ENCODE measurements at regions not wholly inside any gene's neighbourhood (a gene's known extent, or its start where the extent isn't known, plus 50 kb on each side); places are given as distances from the start of the nearest gene placed in this dataset.

DNA sequence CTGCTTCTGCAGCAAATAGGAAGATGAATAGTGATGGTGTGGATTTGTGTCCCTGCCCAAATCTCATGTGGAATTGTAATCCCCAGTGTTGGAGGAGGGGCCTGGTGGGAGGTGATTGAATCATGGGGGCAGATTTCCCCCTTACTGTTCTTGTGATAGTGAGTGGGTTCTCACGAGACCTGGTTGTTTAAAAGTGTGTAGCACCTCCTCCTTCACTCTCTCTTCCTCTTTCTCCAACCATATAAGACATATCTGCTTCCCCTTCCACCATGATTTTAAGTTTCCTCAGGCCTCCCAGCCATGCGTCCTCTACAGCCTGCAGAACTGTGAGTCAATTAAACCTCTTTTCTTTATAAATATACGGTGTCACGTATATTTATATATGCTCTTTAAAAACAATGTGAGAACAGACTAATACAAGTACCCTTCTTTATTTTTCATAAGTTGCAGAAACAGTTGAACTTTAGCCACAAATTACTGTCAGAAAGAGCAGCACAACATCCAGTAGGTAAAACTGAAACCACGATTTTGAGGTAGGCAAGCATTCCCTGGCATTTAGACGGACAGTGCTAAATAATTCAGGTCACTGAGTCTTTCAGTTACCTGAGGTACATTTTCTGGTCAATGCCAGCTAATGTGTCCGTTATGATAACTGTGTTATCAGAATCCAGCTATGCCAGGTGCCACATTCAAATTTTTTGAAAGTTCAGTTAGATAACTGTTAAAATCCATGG lies 79.3 kb upstream of the SPEF2 start (continued):
- TF ChIP-seq ZSCAN9 (CRISPR knock-in tag; IDR thresholded peaks at IDR 0.05; ENCODE audit: borderline replicate concordance) = no peak

DNA sequence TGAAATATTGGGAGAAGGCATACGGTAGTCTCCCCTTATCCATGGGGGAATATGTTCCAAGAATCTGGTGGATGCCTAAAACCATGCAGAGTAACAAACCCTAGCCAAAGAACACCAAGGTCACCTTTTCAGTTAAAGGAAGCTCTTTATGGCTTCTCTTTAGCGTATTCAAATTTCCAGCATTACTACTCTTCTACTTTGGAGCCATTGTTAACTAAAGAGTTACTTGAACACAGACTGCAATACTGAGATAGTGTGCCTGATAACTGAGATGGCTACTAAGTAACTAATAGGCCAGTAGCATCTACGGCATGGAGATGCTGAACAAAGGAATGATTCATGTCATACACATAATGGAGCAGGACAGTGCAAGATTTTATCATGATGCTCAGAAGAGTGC lies 84.5 kb upstream of the SPEF2 start:
- Histone ChIP-seq H3K9me3 (ENCODE audit: low read length) (no peaks in the 10 kb centered on the region), H3K4me1 (ENCODE audit: insufficient read depth, low read length) (no peaks in the 10 kb centered on the region), H3K4me3 (replicated peaks in 1 of 3; ENCODE audit: insufficient read depth in 1 of 3, low read depth in 2 of 3, low read length in 3 of 3) (no peak overlapping the region), H2AFZ (ENCODE audit: low read length) (no peak overlapping the region), H3K27ac (ENCODE audit: extremely low read length, insufficient read depth, low read length) (no peak overlapping the region), H3K27me3 (ENCODE audit: control insufficient read depth in 1 of 2, insufficient read depth in 2 of 2, low read length in 2 of 2) (no peaks in the 10 kb centered on the region), H4K20me1 (ENCODE audit: insufficient read depth, low read length) (no peaks in the 10 kb centered on the region), H3K79me2 (ENCODE audit: insufficient read depth, low read length) (no peaks in the 10 kb centered on the region), H3K9ac (ENCODE audit: insufficient read depth, low read depth, low read length) (no peak overlapping the region), H3K36me3 (replicated peaks in 1 of 2; ENCODE audit: control insufficient read depth in 1 of 2, insufficient read depth in 2 of 2, low read length in 2 of 2) (no peaks in the 10 kb centered on the region), H3K4me2 (ENCODE audit: low read depth, low read length) (no peak overlapping the region)
- ATAC-seq (no peak), FAIRE-seq (no peak), DNase-seq (ENCODE audit: low spot score) (no peak)
- ChIA-PET CTCF (ENCODE audit: low intra/inter-chr PET ratio, low total read pairs) (no interaction called here), POLR2A (no interaction called here)
- in situ Hi-C loops (cut with HindIII; ENCODE audit: extremely low pct_ligation_motif_present, low pct_unique_long_range_greater_than_20kb) = no loop called here
- intact Hi-C loops (cut with micrococcal nuclease; ENCODE audit: unreplicated experiment) = no loop called here
- BruUV-seq (replicated peaks) = no TSS peak
- WGBS (ENCODE audit: low lambda C conversion rate) = 34% methylated on average over 3 of the region's 3 CpGs
- no peak for TF ChIP-seq ZNF598 (CRISPR knock-in tag; IDR thresholded peaks at IDR 0.05; ENCODE audit: borderline replicate concordance)
- TF ChIP-seq ZNF776 (CRISPR knock-in tag; IDR thresholded peaks at IDR 0.05) = no peak
- no peak for TF ChIP-seq LBX2 (CRISPR knock-in tag; IDR thresholded peaks at IDR 0.05; ENCODE audit: borderline replicate concordance)
- no peak for TF ChIP-seq KLF6 (CRISPR knock-in tag; IDR thresholded peaks at IDR 0.05)
- TF ChIP-seq ZNF766 (CRISPR knock-in tag; IDR thresholded peaks at IDR 0.05; ENCODE audit: borderline replicate concordance) = no peak
- TF ChIP-seq, protein P1, sequence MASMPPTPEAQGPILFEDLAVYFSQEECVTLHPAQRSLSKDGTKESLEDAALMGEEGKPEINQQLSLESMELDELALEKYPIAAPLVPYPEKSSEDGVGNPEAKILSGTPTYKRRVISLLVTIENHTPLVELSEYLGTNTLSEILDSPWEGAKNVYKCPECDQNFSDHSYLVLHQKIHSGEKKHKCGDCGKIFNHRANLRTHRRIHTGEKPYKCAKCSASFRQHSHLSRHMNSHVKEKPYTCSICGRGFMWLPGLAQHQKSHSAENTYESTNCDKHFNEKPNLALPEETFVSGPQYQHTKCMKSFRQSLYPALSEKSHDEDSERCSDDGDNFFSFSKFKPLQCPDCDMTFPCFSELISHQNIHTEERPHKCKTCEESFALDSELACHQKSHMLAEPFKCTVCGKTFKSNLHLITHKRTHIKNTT (CRISPR knock-in tag; IDR thresholded peaks at IDR 0.05) = no peak
- no peak for TF ChIP-seq MTA1 (CRISPR knock-in tag; IDR thresholded peaks at IDR 0.05; ENCODE audit: borderline replicate concordance)
- no peak for TF ChIP-seq RELA (CRISPR knock-in tag; IDR thresholded peaks at IDR 0.05)
- TF ChIP-seq GMEB2 (CRISPR knock-in tag; IDR thresholded peaks at IDR 0.05; ENCODE audit: low read depth) = no peak
- no peak for TF ChIP-seq SIN3A (IDR thresholded peaks at IDR 0.05; ENCODE audit: borderline replicate concordance, low read depth, low read length)
- TF ChIP-seq STAT5B (CRISPR knock-in tag; IDR thresholded peaks at IDR 0.05) = no peak
- TF ChIP-seq PPARG (CRISPR knock-in tag; conservative IDR thresholded peaks at IDR 0.05) = no peak
- TF ChIP-seq ZNF879 (CRISPR knock-in tag; IDR thresholded peaks at IDR 0.05) = no peak
- TF ChIP-seq PHF20 (CRISPR knock-in tag; IDR thresholded peaks at IDR 0.05) = no peak
- TF ChIP-seq ZNF256 (CRISPR knock-in tag; conservative IDR thresholded peaks at IDR 0.05) = no peak
- TF ChIP-seq, protein P2, sequence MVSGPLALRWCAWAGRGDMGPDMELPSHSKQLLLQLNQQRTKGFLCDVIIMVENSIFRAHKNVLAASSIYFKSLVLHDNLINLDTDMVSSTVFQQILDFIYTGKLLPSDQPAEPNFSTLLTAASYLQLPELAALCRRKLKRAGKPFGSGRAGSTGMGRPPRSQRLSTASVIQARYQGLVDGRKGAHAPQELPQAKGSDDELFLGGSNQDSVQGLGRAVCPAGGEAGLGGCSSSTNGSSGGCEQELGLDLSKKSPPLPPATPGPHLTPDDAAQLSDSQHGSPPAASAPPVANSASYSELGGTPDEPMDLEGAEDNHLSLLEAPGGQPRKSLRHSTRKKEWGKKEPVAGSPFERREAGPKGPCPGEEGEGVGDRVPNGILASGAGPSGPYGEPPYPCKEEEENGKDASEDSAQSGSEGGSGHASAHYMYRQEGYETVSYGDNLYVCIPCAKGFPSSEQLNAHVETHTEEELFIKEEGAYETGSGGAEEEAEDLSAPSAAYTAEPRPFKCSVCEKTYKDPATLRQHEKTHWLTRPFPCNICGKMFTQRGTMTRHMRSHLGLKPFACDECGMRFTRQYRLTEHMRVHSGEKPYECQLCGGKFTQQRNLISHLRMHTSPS (CRISPR knock-in tag; IDR thresholded peaks at IDR 0.05; ENCODE audit: low read depth) = no peak
- no peak for TF ChIP-seq ATF2 (CRISPR knock-in tag; IDR thresholded peaks at IDR 0.05)
- no peak for TF ChIP-seq TBP (CRISPR knock-in tag; IDR thresholded peaks at IDR 0.05)

All from HepG2 (cell line).